Right kidney (tissue), 1 donor: ENCODE measurements at regions not wholly inside any gene's neighbourhood (a gene's known extent, or its start where the extent isn't known, plus 50 kb on each side); places are given as distances from the start of the nearest gene placed in this dataset.
"Not testable (repeated sequence)": the region's sequence is repeated elsewhere in the genome, so short reads cannot be mapped to it uniquely, and the experiment has no call there.

ENCODE experiments used
- DNase-seq: peaks from one replicate; pipeline ENCODE4 v3.0.0-alpha.2; 2016

DNA sequence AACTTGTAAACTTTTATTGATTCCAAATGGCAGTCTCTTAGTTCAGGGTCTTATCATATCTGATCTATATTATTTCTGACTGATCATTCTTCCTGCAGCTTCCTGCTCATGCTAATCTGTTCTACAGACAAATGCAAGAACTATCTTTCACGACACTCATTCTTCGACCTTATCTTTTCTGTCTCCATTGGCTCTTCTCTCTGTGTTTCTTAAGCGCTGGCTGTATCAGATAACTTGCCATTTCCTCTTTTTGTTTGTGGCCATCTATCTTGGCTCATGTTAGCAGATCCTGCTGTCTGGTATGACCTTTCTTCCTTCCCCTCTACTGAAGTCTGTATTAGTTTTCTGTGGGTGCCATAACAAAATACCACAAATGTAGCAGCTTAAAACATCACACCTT, 230.5 kb upstream of the PUDP start:
- no peak for DNase-seq

DNA sequence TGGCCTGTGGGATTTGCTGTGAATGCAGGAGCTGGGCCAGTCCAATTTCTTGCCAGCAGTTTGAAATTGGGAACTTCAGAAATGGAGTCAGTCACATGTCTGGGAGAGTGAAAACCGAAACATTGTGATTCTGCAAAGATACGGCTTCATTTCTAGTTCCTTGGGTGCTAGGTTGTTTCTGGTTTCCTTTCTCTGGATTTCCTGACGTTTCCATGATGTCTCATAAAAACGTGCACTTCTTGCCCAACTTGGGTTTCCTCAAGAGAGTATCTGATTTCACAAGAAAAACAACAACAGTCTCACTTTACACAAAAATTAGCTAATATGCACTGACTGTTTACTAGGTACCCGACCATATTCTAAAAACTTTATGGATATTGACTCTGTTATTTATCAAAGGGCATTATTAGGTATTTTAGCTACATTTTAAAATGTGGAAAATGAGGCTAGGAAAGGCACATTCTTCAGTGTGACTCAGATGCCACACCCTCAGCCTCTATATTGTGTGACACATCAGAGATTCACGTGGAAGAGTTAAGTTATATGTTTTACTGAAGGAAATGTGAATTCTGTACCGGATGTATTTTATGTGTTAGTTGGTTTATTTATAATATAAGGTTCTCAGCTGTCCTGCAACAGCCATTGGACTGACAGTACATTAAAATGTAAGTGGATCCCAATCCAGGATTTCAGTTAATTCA, 225.0 kb upstream of the PUDP start:
- no peak for DNase-seq

DNA sequence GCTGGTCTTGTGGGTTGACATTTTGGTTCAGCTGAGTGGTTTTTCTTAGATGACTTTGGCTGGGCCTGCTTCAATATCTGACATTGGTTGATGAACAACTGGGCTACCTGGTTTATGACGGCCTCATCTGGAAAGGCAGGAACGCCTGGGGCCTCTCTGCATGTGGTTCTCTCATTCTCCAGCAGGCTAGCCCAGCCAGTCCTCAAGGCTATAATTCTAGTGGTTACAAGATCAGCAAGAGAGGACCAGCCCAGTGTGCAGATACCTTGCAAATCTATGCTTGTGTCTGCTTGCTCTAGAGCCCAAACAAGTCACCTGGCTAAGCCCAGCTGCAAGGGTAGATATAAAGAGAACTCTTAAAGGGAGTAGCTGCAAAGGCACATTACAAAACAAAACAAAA, 214.2 kb upstream of the PUDP start:
- no peak for DNase-seq

DNA sequence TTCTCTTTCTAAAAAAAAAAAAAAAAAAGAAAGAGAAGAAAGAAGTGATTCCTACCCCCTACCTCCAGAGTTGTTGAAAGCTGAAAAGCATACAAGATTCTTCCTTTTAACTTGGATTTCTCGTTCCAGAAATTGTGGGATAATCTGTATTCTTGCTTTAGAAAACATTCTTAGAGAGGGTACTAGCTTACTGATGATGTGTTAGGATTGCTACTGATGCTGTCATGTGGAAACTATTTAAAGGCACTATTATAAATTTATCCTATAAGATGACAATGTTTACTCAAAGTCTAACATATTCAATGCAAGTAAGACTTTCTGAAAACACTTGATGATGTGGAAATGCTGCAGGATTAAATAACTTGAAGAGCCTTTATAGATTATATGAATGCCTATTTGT, 204.0 kb upstream of the PUDP start:
- DNase-seq, result no peak

DNA sequence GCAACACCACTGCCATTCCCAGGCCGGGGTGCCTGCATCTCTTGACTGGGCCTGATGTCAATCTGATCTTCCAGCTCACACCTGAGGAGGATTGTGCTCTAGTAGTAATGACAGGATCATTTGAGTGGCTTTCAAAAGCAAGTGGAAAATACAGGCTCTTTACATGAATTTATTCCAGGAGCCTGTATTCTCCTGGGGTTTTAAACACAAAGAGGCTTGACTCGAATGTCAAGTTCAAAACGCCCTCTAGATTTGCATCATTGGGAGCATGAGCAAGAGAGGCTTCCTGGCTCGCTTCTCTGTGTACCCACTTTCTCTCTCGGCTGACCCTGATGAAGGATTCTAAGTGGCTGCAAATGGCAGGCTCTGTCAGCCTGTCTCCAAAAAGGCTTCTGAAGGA, 199.5 kb upstream of the PUDP start:
- no peak for DNase-seq

DNA sequence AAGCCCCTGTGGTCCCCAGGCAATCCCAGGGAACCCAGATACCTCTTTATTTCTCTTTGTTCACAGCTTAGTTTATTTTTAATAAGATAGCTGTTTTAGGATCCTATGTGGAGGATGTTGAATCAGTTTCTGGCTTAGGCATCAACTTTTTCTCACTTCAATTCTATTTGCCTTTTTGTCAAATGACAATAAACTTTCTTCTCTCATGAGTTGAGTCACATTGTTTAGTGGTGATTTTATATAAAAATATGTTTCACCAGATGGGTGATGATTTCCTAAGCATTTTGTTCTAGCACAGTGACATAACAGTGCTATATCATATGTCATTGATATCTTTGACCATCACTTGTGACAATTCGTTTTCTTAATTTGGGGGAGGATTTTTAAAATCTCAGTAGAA, 198.1 kb upstream of the PUDP start:
- DNase-seq, result no peak

DNA sequence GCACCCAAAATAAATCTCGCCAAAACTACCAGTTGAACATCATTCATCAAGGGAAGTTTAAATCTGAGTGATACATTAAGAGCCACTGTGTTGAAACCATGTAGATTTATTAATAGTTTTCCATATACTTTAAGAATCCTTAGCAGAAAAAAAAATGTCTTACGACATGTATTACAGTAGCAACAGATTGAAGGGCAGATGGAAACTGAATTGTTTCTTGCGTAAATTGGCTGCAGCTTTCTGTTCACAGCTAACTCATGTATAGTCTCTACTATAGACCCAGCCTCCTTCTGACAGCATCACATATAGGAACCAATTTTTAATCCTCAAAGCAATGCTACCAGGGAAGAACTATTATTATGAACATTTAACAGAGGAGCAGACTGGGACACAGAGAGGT, 195.2 kb upstream of the PUDP start:
- no peak for DNase-seq

DNA sequence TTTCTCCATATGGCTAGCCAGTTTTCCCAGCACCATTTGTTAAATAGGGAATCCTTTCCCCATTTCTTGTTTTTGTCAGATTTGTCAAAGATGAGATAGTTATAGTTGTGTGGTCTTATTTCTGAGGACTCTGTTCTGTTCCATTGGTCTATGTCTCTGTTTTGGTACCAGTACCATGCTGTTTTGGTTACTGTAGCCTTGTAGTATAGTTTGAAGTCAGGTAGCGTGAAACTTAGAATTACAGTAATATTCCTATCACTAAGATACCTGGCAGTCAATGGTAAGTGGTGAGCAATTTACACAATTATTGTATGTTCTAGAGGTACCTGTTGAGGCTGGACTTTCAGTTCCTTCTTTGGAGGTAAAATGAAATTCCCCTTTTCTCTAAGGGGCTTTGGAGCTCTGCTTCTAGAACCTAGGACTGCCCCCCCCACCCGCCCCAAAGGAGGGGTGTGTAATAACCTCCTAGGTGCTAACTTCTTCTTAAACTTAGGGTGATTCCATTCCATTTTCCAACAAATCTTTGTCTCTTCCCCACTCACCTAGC, 187.9 kb upstream of the PUDP start:
- not testable (repeated sequence) for DNase-seq

DNA sequence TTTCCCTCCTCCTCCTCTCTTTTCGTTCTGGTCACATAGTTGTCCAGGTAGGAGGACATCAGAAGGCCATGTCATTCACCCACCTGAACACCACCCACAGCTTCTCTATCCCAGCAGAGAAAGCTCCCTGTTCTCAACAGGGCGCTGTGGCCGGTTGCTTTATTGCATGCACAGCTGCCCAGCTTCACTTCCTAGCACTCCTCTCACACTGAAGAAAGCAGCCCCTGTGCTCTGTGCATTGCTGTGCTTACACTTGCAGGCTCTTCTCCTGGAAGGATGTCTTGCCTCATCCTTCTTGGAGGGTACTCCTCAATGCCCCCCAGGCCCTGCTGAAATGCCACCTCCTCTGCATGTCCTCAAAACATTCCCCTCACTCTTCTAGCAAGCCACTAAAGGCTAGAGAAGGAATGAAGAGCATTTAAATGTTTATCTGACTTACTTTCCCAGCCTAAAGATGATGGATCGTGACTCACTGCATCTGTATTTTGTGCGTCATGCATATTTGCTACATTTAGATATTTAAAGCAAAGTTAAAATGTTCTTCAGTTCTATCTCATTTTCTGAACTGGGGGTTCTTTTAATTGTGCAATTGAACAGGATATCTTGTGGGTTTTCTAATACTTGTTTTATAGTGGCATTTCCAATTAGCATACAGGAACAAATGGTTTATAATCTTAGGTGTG, 186.4 kb upstream of the PUDP start:
- no peak for DNase-seq

DNA sequence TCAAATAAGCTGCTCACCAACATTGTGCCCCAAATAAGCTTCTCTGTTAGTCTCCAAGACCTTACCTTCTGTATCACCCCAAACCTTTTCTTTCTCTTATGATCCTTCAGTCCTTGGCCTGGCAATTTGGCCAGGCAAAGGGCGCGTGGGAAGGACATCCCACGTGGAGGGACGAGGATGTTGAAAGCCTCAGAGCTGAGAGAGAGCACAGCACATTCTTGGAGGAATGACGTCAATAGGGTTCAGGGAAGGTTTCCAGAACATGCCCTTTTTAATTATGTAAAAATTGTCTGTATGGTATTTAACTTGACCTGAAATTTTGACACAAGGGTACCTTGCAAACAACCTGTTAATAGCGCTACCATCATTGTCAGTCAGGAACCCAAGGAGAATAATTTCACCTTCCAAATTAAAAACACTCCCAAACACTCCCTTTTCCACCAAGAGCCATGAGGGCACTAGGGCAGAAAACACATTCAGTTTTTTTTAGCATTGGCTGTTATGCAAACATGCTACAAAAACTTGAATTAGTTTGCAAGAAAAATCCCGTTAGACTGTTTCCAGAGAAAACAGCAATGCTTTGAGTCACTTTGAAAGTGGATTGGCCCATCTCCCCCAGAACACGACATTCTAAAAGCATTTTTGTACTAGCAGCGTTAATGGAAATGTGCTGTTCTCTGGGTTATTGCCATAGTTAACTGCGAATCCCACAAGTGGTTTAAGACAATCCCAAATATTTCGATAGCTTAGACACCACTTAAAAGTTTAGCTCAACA, 183.2 kb upstream of the PUDP start:
- no peak for DNase-seq

DNA sequence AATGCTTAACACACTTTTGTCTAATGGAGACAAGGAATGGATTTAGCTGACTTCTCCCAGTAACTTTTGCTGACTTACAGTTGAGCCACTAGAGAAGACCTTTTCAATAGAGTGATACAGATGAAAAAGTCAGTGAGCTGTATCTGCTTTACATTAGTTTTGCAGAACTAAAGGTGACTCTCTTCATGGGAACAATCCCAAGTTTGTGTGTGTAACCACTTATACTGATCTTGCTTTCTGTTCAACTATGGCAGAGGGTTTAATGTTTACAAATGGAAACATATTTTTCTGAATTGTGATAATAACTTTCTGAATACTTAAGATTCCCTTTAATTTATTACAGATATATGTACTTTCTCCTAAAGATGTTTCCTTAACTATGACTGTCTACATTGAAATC, 182.6 kb upstream of the PUDP start:
- no peak for DNase-seq

DNA sequence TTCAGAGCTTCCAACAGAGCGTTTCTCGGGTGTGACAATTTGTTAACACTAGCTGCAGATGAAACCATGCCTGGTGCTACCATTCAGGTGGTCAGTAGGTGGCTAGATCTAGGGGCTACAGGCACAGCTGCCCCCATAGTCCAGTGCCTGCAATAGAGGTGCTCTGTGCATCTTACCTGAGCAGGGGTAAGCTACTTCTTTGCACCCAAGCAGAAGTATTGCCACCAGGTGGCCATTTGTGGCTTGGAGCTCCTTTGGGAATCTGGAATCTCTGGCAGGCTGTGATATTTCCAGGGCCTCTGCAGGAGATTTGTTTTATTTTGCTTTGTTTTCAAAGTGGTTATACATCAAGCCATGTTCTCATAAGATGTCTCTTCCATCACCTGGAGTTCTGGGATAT, 170.7 kb upstream of the PUDP start:
- no peak for DNase-seq

DNA sequence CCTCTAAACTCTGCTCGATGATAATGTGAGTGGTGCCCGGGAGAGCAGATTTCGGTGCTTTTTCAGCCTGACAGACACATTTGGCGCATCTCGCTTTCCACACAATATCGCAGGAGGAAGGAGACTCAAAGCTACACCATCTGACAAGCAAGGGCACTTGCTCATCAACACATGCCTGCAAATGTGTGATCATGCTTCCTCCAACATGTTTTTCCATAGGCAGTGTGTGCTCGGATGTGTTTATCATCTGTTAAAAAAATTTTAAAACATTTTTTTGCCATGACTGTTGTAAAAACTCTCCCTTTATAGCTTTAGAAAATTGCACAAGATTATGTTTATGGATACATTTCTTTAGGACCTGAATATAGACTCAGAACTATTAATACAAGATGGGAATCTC, 170.3 kb upstream of the PUDP start:
- DNase-seq, result no peak

DNA sequence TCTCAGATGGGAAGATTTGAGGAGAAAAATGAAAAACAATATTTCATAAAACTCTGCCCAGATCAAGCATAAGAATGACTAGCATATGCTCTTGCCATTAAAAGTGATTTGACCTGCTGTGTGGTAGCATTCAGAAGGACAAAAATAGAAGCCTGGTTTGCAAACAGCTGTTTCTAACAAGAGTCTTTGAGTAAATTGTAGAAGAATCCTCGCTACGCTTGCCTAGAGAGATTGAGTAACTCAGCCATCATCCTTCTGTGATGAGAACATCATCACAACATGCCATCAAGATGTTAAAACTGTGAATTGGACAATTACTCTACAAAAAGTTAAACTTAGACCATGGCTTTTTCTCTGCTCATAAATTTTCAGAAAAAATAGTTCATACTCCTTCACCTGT, 168.9 kb upstream of the PUDP start:
- no peak for DNase-seq

DNA sequence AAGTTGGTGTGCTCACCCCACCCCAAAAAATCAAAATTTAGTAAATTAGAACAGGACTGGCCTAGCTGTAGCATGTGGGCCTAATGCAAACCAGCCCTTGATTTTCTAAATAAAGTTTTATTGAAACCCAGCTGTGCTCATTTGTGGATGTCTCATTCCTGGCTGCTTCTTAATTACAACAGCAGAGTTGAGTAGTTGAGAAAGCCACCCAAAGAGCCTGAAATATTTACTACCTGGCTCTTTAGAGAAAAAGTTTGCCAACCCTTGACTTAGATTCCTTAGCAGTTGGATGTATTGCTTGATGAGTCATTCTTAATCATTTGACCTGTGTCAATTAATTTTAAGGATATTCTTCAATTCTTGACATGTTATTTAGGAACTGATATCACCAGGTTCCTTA, 168.3 kb upstream of the PUDP start:
- DNase-seq, result no peak

DNA sequence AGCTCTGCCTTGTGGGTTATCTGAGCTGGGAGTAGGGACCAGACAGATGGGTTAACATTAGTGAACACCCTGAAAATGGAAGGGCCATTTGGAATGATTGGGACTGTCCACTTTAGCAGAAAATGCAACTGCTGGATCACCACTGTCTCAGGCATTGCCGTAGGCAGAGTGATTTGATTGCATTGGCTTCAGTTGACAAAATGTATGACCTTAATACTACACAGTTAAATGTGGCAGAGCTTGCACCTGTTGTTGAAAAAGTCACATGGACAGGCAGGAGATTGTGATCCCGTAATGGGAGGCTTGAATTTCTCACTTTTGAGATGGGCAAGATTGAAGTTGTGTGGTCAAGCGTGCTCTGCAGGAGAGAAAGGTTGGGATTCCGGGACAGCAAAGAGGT, 166.5 kb upstream of the PUDP start:
- no peak for DNase-seq

DNA sequence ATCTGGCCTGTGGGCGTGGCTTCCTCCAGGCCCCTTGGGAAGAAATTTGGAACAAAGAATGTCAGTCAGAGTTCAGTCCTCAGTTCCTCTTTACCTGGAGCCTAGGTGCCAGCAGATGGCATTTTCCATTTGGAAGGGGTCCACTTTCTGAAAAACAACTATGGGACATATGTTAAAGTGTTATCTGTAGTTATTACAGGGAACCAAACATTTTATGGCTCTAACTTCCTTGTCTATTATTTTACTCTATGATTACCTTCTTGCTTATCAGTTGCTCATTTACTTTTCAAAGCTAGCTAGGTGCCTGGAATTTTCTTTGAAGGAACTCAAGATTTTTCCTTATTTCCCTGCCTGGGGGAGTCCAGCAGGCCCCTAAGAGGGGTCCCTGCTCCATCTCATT, 159.8 kb upstream of the PUDP start:
- no peak for DNase-seq

DNA sequence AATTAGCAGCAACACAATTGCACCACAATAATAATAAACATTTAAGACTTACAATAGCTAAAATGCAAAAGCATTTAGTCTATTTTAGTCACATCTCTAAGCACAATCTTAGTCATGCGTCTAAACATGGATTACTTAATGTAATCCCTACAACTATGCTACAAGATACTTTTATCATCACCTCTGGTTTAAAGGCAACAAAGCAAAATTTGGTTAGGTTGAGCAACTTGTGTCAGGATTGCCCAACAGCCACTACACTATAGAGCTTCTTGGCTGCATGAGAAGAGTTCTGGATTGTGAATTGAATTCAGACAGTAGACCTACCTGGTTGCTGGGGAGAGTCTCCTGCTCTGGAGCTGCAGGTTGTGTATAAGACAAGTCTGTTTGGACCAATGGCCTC, 146.5 kb upstream of the PUDP start:
- DNase-seq, result no peak

DNA sequence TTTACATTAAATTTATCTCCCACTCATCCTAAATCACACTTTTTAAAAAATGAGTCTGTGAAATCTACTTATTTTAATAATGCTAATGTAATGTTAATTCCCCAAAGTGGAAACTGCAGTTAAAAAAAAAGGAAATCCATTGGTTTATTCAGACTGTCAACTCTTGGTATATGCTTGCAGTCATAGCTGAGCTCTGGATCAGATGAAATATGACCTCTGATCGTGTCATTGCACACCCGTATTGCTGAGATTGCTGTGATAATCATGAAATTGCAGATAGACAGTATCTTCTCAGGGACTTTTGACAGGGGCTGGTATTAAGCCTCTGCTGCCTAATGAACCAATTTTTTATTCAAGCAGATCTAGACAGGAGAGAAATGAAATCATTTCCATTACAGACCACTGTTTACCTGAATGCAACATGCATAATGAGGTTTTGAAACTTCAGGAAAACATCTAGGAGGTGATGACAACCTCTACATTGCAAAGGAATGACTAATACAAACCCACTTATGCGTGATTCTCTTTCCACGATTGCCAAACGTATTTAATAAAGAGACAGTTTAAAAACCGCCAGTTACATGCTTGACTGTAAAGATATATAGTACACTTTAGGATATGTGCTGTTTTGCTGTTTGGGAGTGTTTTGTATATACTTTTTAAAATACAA, 138.3 kb upstream of the PUDP start:
- no peak for DNase-seq

DNA sequence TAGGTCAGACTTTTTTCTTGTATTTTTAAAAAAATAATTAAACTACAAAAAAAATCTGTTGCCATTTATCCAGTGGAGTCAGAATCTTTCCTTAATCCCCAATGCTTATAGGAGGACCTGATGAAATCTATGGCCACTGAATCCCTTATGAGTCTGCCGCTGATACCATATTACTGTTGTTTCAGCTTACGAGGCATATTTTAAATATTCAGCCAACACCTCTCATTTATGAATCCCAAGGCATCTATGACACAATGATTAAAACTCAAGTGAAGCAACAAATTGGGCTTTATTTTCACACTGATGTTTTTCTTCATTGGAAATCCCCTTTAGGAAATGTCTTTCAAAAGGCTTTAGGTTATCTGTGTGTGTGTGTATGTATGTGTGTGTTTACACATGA, 137.8 kb upstream of the PUDP start:
- no peak for DNase-seq

DNA sequence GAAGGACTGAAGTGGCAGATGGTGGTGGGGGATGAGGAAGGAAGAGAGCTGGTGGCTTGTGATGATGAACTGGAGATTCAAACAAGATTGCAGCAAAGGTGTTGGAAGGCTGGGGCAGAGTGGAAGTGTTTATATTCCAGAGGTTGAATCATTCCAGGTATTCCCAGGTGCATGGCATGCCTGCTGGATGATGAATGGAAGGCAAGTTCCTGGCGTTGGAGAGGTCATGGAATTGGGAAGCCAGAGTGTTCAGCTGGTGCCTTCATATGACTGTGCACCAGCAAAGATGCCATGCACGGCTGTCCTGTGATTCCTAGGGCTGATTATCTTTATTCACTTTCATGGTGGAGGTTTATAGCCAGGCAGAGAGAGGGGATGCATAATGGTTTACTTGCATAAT, 135.8 kb upstream of the PUDP start:
- DNase-seq, result no peak

DNA sequence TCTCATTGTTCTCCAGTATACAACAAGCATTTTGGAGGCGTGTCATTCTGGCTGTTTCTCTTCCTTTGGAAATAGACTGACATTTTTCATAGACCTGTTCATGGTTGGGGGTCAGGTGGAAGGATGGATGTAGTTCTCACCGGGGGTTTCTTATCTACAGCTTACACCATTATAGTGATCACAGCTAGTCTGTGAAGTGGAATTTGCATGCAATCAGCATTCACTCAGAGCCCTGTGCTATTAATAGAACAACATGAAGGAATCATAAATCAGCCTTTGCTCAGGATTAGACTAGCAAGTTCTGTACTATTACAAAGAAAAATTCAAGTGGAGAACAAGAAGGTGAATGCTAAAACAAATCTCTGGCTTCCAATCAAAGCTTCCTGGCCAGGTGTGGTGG, 132.6 kb upstream of the PUDP start:
- DNase-seq, result no peak

DNA sequence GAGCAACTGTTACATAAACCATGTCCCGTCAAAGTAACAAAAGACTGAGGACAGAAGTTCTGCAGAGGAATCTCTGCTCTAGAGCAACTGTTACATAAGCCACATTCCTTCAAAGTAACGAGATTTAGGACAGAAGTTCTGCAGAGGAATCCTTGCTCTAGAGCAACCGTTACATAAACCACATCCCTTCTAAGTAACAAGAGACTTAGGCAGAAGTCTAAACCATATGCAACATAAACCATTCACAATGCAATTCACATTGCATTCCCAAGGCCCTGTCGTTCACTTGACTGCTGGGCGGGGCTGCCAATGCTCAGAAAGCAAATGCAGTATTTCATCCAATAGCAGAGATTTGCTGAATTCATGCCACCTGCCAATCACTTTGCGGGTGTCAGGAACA, 124.4 kb upstream of the PUDP start:
- no peak for DNase-seq
